Astrocyte (in vitro differentiated cells and primary cell): ENCODE measurements at regions not wholly inside any gene's neighbourhood (a gene's known extent, or its start where the extent isn't known, plus 50 kb on each side); places are given as distances from the start of the nearest gene placed in this dataset.

Source experiments
- DNase-seq: peaks from one replicate; pipeline ENCODE4 v3.0.0-alpha.2; 2010; ENCODE audit warnings: low read depth
- FAIRE-seq: peaks from 2 replicates; lab custom pipeline; 2011; peaks lifted over from hg19 to GRCh38; lab: Jason Lieb, UNC
- H2AFZ ChIP-seq: 2 replicates; pipeline ENCODE4 v1.6.0; 2012; ENCODE audit warnings: low read depth, low read length, inconsistent platforms
- H3K27ac ChIP-seq: 2 replicates; pipeline ENCODE4 v1.5.1; 2011; ENCODE audit warnings: low read depth, low read length, inconsistent platforms
- H3K27me3 ChIP-seq: 2 replicates; pipeline ENCODE4 v1.6.0; 2011; ENCODE audit warnings: low read length, inconsistent platforms; ENCODE audit not compliant: insufficient read depth
- H3K36me3 ChIP-seq: 2 replicates; pipeline ENCODE4 v1.5.1; 2011; ENCODE audit warnings: low read length, inconsistent platforms; ENCODE audit not compliant: insufficient read depth
- H3K4me1 ChIP-seq: 2 replicates; pipeline ENCODE4 v1.5.1; 2011; ENCODE audit warnings: low read length, inconsistent platforms; ENCODE audit not compliant: insufficient read depth
- H3K4me2 ChIP-seq: 2 replicates; pipeline ENCODE4 v1.6.0; 2012; ENCODE audit warnings: low read length, inconsistent platforms
- H3K4me3 ChIP-seq: 2 replicates; pipeline ENCODE4 v1.5.1; 2011; ENCODE audit warnings: low read depth, mild to moderate bottlenecking, low read length, inconsistent platforms; ENCODE audit not compliant: insufficient read depth
- H3K79me2 ChIP-seq: 2 replicates; pipeline ENCODE4 v1.6.0; 2012; ENCODE audit warnings: mild to moderate bottlenecking, low read length, inconsistent platforms; ENCODE audit not compliant: insufficient read depth
- H3K9ac ChIP-seq: 2 replicates; pipeline ENCODE4 v1.6.0; 2012; ENCODE audit warnings: mild to moderate bottlenecking, low read length, inconsistent platforms
- H3K9me3 ChIP-seq: 2 replicates; pipeline ENCODE4 v1.5.1; 2012; ENCODE audit warnings: low read depth, mild to moderate bottlenecking, low read length, inconsistent platforms; ENCODE audit not compliant: insufficient read depth
- H4K20me1 ChIP-seq: 2 replicates; pipeline ENCODE4 v1.6.0; 2012; ENCODE audit warnings: low read length, inconsistent platforms; ENCODE audit not compliant: insufficient read depth
- H3K27ac Mint-ChIP-seq: one replicate; pipeline ENCODE4 v1.8.0; 2021; ENCODE audit warnings: mild to moderate bottlenecking, mixed read lengths; ENCODE audit not compliant: unreplicated experiment
- H3K27me3 Mint-ChIP-seq: one replicate; pipeline ENCODE4 v1.8.0; 2021; ENCODE audit warnings: low read depth, mixed read lengths; ENCODE audit not compliant: unreplicated experiment
- H3K36me3 Mint-ChIP-seq: one replicate; pipeline ENCODE4 v1.8.0; 2021; ENCODE audit warnings: low read depth, mixed read lengths; ENCODE audit not compliant: unreplicated experiment
- H3K4me1 Mint-ChIP-seq: one replicate; pipeline ENCODE4 v1.8.0; 2021; ENCODE audit warnings: low read depth, mixed read lengths; ENCODE audit not compliant: unreplicated experiment
- H3K4me3 Mint-ChIP-seq: one replicate; pipeline ENCODE4 v1.8.0; 2021; ENCODE audit warnings: mild to moderate bottlenecking, moderate library complexity, mixed read lengths; ENCODE audit not compliant: unreplicated experiment
- H3K9me3 Mint-ChIP-seq: one replicate; pipeline ENCODE4 v1.8.0; 2021; ENCODE audit warnings: mild to moderate bottlenecking, mixed read lengths; ENCODE audit not compliant: unreplicated experiment
- EZH2 ChIP-seq: IDR thresholded peaks from 2 replicates; pipeline ENCODE4 v1.6.1; 2012; ENCODE audit warnings: mild to moderate bottlenecking, low read length, inconsistent platforms; ENCODE audit not compliant: insufficient read depth
- TF ChIP-seq, protein P1 (sequence below): IDR thresholded peaks from 2 replicates; pipeline ENCODE4 v1.5.1; 2011; ENCODE audit warnings: low read depth, mild to moderate bottlenecking, inconsistent platforms, low read length, moderate library complexity; ENCODE audit not compliant: insufficient read depth

DNA sequence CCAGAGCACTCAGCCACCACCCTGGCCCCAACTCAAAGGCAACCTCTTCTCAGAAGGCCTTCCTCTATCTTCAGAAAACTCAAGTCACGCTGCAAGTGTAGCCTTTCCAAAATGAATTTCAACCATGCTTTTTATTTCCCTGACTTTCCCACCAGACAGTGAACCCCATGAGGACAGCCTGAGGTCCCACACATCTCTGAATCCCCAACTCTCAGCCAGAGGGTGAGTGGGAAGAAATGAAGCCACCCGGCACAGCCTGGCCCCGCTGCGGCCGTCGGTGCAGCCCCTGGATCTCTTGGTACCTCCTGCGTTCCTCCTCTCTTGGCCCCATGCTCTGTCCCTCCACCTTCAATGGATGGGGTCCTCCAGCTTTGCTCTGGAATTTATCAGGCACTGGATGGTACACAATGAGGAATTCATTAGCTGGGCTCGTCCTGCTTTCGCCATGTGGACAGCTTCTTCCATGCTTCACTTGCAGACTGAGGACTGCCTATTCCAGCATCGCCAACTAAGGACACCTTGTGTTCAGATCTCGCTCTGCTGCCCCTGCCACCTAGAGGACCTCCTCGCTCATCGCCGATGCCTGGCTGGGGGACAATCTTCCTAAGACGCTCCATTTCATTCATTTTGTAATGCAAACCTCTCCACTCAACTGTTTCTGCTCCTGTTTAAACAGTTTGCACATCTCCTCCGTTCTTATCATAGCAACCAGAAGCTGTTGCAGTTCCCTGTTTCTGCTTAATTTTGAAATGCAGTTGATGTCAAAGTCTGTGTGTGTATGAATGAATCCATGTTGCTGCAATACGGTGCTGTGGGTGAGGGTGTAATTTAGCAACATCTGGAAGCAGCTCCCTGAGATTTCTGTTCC is 672.1 kb downstream of the TBC1D22A start:
- no peak overlapping the region for H3K27ac Mint-ChIP-seq
- H3K9me3 Mint-ChIP-seq = peaks cover 20% of the 10 kb centered on the region
- no peaks in the 10 kb centered on the region for H3K4me1 Mint-ChIP-seq
- no peaks in the 10 kb centered on the region for H3K27me3 ChIP-seq
- H2AFZ ChIP-seq = no peak overlapping the region
- H3K4me3 ChIP-seq = no peak overlapping the region
- H4K20me1 ChIP-seq = no peaks in the 10 kb centered on the region
- no peaks in the 10 kb centered on the region for H3K36me3 ChIP-seq
- no peaks in the 10 kb centered on the region for H3K27me3 Mint-ChIP-seq
- TF ChIP-seq, protein P1, sequence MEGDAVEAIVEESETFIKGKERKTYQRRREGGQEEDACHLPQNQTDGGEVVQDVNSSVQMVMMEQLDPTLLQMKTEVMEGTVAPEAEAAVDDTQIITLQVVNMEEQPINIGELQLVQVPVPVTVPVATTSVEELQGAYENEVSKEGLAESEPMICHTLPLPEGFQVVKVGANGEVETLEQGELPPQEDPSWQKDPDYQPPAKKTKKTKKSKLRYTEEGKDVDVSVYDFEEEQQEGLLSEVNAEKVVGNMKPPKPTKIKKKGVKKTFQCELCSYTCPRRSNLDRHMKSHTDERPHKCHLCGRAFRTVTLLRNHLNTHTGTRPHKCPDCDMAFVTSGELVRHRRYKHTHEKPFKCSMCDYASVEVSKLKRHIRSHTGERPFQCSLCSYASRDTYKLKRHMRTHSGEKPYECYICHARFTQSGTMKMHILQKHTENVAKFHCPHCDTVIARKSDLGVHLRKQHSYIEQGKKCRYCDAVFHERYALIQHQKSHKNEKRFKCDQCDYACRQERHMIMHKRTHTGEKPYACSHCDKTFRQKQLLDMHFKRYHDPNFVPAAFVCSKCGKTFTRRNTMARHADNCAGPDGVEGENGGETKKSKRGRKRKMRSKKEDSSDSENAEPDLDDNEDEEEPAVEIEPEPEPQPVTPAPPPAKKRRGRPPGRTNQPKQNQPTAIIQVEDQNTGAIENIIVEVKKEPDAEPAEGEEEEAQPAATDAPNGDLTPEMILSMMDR = no peak
- TF ChIP-seq EZH2 = no peak
- H3K4me2 ChIP-seq = no peak overlapping the region
- H3K79me2 ChIP-seq = no peaks in the 10 kb centered on the region
- FAIRE-seq = no peak
- no peaks in the 10 kb centered on the region for H3K4me1 ChIP-seq
- no peak overlapping the region for H3K4me3 Mint-ChIP-seq
- no peak for DNase-seq
- H3K36me3 Mint-ChIP-seq = no peaks in the 10 kb centered on the region
- no peak overlapping the region for H3K9ac ChIP-seq
- peaks cover 8% of the 10 kb centered on the region for H3K9me3 ChIP-seq
- H3K27ac ChIP-seq = no peak overlapping the region

DNA sequence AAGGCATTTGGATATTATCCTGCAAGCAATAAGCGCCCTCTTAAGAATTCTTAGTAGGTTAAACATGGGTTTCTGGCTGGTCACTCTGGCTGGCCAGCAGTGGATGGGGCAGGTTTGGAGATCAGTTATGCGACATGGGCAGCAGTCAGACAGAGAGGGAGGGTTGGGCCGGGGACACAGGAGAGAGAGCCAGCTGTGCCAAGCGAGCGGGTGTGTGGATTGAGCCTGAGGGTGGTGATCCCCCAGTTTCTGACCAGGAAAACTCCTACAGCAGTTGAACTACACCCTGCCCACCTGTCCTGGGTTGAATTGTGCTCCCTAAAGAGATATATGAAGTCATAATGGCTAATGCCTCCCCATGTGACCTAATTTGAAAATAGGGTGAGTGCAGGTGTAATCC is 671.2 kb downstream of the TBC1D22A start:
- H3K9me3 ChIP-seq = peaks cover 8% of the 10 kb centered on the region
- H3K27me3 ChIP-seq = no peaks in the 10 kb centered on the region
- H3K9ac ChIP-seq = no peak overlapping the region
- H3K27ac ChIP-seq = no peak overlapping the region
- TF ChIP-seq, protein P1 = no peak
- no peak for TF ChIP-seq EZH2
- FAIRE-seq (no peak), DNase-seq (no peak)
- no peaks in the 10 kb centered on the region for H3K36me3 ChIP-seq
- no peaks in the 10 kb centered on the region for H3K27me3 Mint-ChIP-seq
- H3K4me3 ChIP-seq = no peak overlapping the region
- no peak overlapping the region for H3K27ac Mint-ChIP-seq
- no peak overlapping the region for H2AFZ ChIP-seq
- no peak overlapping the region for H3K4me3 Mint-ChIP-seq
- no peaks in the 10 kb centered on the region for H3K4me1 ChIP-seq
- H3K4me2 ChIP-seq = no peak overlapping the region
- no peaks in the 10 kb centered on the region for H4K20me1 ChIP-seq
- peaks cover 22% of the 10 kb centered on the region for H3K9me3 Mint-ChIP-seq
- no peaks in the 10 kb centered on the region for H3K36me3 Mint-ChIP-seq
- H3K4me1 Mint-ChIP-seq = no peaks in the 10 kb centered on the region
- no peaks in the 10 kb centered on the region for H3K79me2 ChIP-seq

DNA sequence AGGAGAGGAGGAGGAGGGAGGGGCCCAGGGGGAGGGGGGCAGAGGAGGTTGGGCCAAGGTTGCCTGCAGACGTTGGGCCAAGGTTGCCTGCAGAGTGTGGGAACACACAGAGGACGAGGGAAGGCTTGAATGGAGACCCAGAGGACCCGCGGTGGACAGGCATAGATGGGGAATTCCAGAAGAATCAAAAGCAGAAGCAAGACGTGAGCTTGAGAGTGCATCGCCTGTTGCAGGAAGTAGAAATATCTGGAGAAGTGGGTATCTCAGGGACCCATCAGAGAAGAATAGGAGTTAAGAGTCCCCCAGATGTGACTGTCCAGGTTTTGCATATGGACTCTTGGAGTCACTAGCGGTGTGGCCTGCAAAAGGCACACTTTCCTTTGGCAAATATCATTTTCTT is 670.2 kb downstream of the TBC1D22A start:
- H3K36me3 Mint-ChIP-seq = no peaks in the 10 kb centered on the region

More for the DNA sequence above, 670.2 kb downstream of the TBC1D22A start:
- FAIRE-seq = no peak
- no peak overlapping the region for H3K27ac Mint-ChIP-seq
- DNase-seq = no peak
- H3K4me1 Mint-ChIP-seq = no peaks in the 10 kb centered on the region
- H3K9me3 Mint-ChIP-seq = peaks cover 15% of the 10 kb centered on the region
- no peak overlapping the region for H3K4me2 ChIP-seq
- TF ChIP-seq, protein P1 = no peak
- TF ChIP-seq EZH2 = no peak
- no peak overlapping the region for H3K27ac ChIP-seq
- no peak overlapping the region for H3K4me3 ChIP-seq
- H3K4me3 Mint-ChIP-seq = no peak overlapping the region
- H3K27me3 Mint-ChIP-seq = no peaks in the 10 kb centered on the region
- no peak overlapping the region for H3K9ac ChIP-seq
- no peaks in the 10 kb centered on the region for H3K4me1 ChIP-seq
- peaks cover 8% of the 10 kb centered on the region for H3K9me3 ChIP-seq
- H2AFZ ChIP-seq = no peak overlapping the region
- H4K20me1 ChIP-seq = no peaks in the 10 kb centered on the region
- H3K79me2 ChIP-seq = no peaks in the 10 kb centered on the region
- H3K36me3 ChIP-seq = no peaks in the 10 kb centered on the region
- H3K27me3 ChIP-seq = no peaks in the 10 kb centered on the region
